GM13976 (cell line): ENCODE measurements at regions not wholly inside any gene's neighbourhood (a gene's known extent, or its start where the extent isn't known, plus 50 kb on each side); places are given as distances from the start of the nearest gene placed in this dataset.

Source experiments
- DNase-seq: peaks from one replicate; pipeline ENCODE4 v3.0.0; 2012; ENCODE audit warnings: low spot score
- in situ Hi-C: fragments of 300-500 bp; cut with MboI; formaldehyde crosslinking; loops from one replicate; pipeline ENCODE4 v1.12.0; 2022; ENCODE audit warnings: low sequenced_read_pairs, mixed read lengths, inconsistent platforms; ENCODE audit not compliant: unreplicated experiment
- TF ChIP-seq, protein P1 (sequence below): IDR thresholded peaks from 2 replicates; pipeline ENCODE4 v1.5.1; 2012; ENCODE audit warnings: borderline replicate concordance, mild to moderate bottlenecking; ENCODE audit not compliant: insufficient read depth; ENCODE audit errors: extremely low read depth, missing control alignments, control extremely low read depth

DNA sequence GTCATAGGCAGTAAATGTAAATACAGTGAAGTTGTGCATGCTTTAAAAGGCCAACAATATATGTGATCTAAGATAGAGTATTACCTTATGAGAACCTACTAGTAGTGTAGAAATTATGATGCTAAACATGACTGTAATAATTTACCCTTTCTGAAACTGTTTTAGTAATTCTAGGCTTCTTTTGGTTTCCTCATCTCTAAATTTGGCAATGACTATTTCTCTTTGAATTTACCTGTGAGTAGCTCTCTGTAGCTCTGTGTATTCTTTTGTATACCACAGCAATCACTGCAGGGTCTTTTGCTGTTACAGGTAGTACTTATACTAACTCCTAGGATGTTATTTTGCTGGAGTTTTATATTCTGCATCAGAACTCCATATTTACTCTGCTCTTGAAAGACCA is 169.6 kb downstream of the KDM5D start:
- TF ChIP-seq, protein P1, sequence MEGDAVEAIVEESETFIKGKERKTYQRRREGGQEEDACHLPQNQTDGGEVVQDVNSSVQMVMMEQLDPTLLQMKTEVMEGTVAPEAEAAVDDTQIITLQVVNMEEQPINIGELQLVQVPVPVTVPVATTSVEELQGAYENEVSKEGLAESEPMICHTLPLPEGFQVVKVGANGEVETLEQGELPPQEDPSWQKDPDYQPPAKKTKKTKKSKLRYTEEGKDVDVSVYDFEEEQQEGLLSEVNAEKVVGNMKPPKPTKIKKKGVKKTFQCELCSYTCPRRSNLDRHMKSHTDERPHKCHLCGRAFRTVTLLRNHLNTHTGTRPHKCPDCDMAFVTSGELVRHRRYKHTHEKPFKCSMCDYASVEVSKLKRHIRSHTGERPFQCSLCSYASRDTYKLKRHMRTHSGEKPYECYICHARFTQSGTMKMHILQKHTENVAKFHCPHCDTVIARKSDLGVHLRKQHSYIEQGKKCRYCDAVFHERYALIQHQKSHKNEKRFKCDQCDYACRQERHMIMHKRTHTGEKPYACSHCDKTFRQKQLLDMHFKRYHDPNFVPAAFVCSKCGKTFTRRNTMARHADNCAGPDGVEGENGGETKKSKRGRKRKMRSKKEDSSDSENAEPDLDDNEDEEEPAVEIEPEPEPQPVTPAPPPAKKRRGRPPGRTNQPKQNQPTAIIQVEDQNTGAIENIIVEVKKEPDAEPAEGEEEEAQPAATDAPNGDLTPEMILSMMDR, result no peak
- DNase-seq, result no peak
- in situ Hi-C loops, result no loop called here

GRCh38 chrY:19573646-19574045 is 170.9 kb downstream of the KDM5D start:
- in situ Hi-C loops, result no loop called here
- TF ChIP-seq, protein P1, result no peak
- no peak for DNase-seq

DNA sequence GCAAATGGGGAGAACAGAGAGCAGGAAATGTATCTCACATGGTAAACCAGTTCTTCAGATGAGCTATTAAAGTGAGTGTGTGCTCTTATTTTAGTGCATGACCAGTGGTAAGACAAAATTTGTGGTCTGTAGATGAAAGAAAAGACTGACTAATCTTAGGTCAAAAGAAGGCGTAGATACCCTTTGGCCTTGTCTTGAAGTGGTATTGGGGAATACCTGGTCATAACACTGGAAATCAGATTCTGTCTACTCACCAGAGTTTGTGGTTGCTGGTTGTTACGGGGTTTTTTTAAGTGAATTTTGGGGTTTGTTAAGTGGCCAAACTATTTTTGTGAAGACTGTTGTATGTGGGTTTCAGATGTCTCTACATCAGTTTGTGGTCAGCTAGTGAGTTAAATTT is 173.5 kb downstream of the KDM5D start:
- DNase-seq, result peak; percentile 10
- in situ Hi-C loops, result no loop called here
- TF ChIP-seq, protein P1, result no peak

DNA sequence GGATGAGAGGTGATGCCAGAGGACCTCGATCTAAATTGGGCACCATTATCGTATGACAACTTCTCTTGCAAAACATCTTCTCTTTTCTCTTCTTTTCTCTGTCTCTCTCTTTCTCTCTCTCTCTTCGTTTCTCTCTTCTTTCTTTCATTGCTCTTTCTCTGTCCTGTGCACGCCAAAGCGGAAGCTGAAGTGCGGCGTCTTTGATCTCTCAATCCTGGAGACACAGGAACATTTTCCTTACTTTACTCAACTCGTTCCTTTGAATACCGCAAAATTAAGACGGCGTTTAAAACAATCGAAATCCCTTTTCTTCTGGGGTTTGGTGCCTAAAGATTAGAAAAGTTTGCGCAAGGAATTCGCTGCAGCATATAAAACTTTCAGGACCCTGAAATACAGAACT is 176.6 kb downstream of the KDM5D start:
- in situ Hi-C loops, result no loop called here
- TF ChIP-seq, protein P1, result no peak
- DNase-seq, result no peak

- TF ChIP-seq, protein P1, result no peak
- in situ Hi-C loops, result no loop called here
- DNase-seq, result peak; percentile 43
These were observed 177.2 kb downstream of the KDM5D start for GRCh38 chrY:19567051-19567921.

- in situ Hi-C loops, result no loop called here
- no peak for DNase-seq
- TF ChIP-seq, protein P1, result no peak
These were observed 185.4 kb downstream of the KDM5D start for GRCh38 chrY:19559161-19559560.
